ENCODE measurements at regions not wholly inside any gene's neighbourhood (a gene's known extent, or its start where the extent isn't known, plus 50 kb on each side); places are given as distances from the start of the nearest gene placed in this dataset.

DNA sequence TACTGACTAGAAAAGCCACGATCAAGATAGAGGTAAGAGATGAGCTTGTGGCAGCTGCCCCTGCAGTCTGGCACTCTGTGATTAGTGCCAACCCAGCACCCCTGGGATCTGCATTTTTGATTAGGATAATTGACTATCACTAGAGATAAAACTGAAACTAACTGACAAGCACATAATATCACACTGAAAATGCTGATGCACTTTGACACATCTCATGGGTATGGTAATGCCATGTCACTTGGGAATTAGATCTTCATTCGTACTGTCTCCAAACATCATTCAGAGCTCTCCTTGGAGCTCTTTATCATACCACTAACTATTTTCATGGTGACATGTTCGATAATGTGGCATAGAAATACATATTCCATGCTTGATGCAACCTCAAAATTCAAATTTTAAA lies 612.9 kb upstream of the BTBD3 start:
- Histone ChIP-seq H3K4me1 (ENCODE audit: control insufficient read depth in 3 of 3, insufficient read depth in 3 of 3, low read length in 3 of 3) (no peaks in the 10 kb centered on the region), H3K4me3 (ENCODE audit: low read length in 3 of 3) (no peak overlapping the region), H3K27me3 (ENCODE audit: control insufficient read depth in 3 of 3, insufficient read depth in 3 of 3, low read length in 3 of 3) (no peaks in the 10 kb centered on the region), H3K27ac (ENCODE audit: low read depth, low read length) (no peak overlapping the region), H3K36me3 (ENCODE audit: control insufficient read depth in 3 of 3, insufficient read depth in 3 of 3, low read length in 3 of 3) (no peaks in the 10 kb centered on the region), H3K9me3 (ENCODE audit: control insufficient read depth in 3 of 3, low read length in 3 of 3) (no peaks in the 10 kb centered on the region), H3K9ac (ENCODE audit: low read depth in 1 of 3, low read length in 3 of 3) (no peak overlapping the region)

DNA sequence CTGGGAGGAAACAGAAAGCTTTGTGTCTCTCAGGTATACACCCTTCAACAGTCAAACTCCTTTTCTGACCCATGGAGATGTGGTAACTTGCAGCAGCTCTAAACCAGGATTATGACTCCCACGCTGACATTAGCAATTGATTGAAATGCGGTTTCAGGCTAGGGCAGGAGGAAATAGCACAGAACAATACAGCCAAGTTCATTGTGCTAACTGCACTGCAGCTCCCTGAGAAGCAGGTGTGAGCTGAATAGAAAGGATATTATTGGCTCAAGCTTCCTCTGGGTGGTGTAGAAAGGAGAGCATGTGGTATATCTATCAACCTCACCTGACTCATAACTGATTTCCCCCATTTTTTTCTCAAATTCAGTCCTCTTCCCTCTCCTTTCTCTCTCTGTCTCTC lies 612.3 kb upstream of the BTBD3 start:
- Histone ChIP-seq H3K9me3 (ENCODE audit: control insufficient read depth in 3 of 3, low read length in 3 of 3) (no peaks in the 10 kb centered on the region), H3K4me1 (ENCODE audit: control insufficient read depth in 3 of 3, insufficient read depth in 3 of 3, low read length in 3 of 3) (no peaks in the 10 kb centered on the region), H3K9ac (ENCODE audit: low read depth in 1 of 3, low read length in 3 of 3) (no peak overlapping the region), H3K27me3 (ENCODE audit: control insufficient read depth in 3 of 3, insufficient read depth in 3 of 3, low read length in 3 of 3) (no peaks in the 10 kb centered on the region), H3K27ac (ENCODE audit: low read depth, low read length) (no peak overlapping the region), H3K4me3 (ENCODE audit: low read length in 3 of 3) (no peak overlapping the region), H3K36me3 (ENCODE audit: control insufficient read depth in 3 of 3, insufficient read depth in 3 of 3, low read length in 3 of 3) (no peaks in the 10 kb centered on the region)

DNA sequence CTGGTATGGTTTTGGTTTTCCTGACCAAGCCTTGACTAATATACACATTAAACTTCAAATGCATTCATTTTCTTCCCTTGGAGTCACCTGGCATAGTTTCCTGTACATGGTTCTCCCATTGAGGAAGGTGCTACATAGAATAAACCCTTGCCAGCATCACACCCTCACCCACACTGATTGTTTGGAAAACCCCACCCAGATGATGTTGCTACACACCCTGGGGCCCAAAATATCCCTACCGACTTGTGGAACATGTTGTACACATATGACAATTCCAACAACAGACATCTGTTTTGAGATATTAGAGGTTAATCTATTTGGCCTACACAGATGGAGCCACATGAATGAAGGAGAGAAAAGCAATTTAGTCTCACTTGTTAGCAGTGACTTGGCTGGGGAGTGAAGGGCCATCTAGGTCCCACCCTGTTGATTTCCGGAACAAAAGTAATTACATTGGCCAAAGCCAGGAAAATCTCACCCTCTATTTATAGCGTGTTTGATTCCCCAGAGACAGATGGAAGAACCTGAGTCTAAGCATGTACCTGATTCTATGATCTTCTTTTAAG lies 606.0 kb upstream of the BTBD3 start:
- no peak overlapping the region for H3K27ac ChIP-seq (ENCODE audit: low read depth, low read length)

DNA sequence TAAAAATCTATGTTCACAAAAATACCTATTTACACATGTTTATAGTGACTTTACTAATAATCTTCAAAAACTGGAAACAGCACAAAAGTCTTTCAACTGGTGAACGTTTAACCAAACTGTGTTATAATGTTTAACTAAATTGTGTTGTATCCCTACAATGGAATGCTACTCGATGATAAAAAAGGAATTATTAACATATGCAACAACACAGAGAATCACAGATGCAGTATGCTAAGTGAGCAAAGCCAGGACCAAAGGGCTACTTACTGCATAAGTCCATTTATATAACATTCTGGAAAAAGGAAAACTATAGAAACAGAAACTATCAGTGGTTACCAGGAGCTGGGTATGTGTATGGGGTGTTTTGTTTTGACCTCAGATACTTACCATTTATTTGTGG lies 602.2 kb upstream of the BTBD3 start:
- no peaks in the 10 kb centered on the region for H3K36me3 ChIP-seq (ENCODE audit: control insufficient read depth in 3 of 3, insufficient read depth in 3 of 3, low read length in 3 of 3)
- H3K9ac ChIP-seq (ENCODE audit: low read depth in 1 of 3, low read length in 3 of 3) = no peak overlapping the region
- no peaks in the 10 kb centered on the region for H3K9me3 ChIP-seq (ENCODE audit: control insufficient read depth in 3 of 3, low read length in 3 of 3)
- H3K4me3 ChIP-seq (ENCODE audit: low read length in 3 of 3) = no peak overlapping the region
- no peak overlapping the region for H3K27ac ChIP-seq (ENCODE audit: low read depth, low read length)
- H3K27me3 ChIP-seq (ENCODE audit: control insufficient read depth in 3 of 3, insufficient read depth in 3 of 3, low read length in 3 of 3) = no peaks in the 10 kb centered on the region
- no peaks in the 10 kb centered on the region for H3K4me1 ChIP-seq (ENCODE audit: control insufficient read depth in 3 of 3, insufficient read depth in 3 of 3, low read length in 3 of 3)

More for the DNA sequence above, 606.0 kb upstream of the BTBD3 start:
- H3K4me1 ChIP-seq (ENCODE audit: control insufficient read depth in 3 of 3, insufficient read depth in 3 of 3, low read length in 3 of 3) = no peaks in the 10 kb centered on the region
- H3K27me3 ChIP-seq (ENCODE audit: control insufficient read depth in 3 of 3, insufficient read depth in 3 of 3, low read length in 3 of 3) = no peaks in the 10 kb centered on the region
- no peak overlapping the region for H3K4me3 ChIP-seq (ENCODE audit: low read length in 3 of 3)
- no peaks in the 10 kb centered on the region for H3K36me3 ChIP-seq (ENCODE audit: control insufficient read depth in 3 of 3, insufficient read depth in 3 of 3, low read length in 3 of 3)
- H3K9ac ChIP-seq (ENCODE audit: low read depth in 1 of 3, low read length in 3 of 3) = no peak overlapping the region
- H3K9me3 ChIP-seq (ENCODE audit: control insufficient read depth in 3 of 3, low read length in 3 of 3) = no peaks in the 10 kb centered on the region

DNA sequence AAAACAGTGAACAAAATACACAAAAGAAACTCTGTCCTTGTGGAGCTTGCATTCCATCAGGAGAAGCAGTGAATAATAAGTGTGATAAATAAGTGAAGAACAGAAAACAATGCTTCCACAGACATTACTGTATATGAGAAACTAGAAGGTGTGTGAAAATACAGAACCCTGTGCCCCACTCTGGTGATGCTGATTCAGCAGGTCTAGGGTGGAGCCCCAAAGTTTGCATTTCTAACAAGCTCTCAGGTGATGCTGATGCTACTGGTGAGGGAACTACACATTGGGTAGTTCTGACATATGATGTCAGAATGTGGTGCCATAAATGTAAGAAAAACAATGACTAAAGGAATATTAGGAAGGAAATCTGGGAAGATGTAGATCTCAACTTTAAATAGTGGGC lies 601.4 kb upstream of the BTBD3 start:
- no peak overlapping the region for H3K27ac ChIP-seq (ENCODE audit: low read depth, low read length)

DNA sequence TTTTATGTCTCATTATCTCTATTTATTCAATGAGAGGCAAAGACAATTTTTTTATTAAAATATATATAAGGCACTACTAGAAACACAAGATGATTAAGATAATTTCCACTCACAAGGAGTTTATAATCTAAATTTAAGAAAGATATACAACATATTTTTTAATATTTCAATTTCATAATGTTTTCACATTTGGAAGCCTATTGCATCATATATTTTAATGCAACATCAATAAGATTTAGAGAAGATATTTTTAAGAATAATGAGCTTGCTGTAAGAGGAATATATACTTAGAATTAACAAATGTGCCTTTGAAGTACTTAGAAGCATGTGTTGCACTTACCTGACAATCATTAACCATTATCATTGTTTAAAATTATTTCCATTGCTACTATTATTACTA lies 597.7 kb upstream of the BTBD3 start:
- Histone ChIP-seq H3K4me3 (ENCODE audit: low read length in 3 of 3) (no peak overlapping the region), H3K9me3 (ENCODE audit: control insufficient read depth in 3 of 3, low read length in 3 of 3) (no peaks in the 10 kb centered on the region), H3K9ac (ENCODE audit: low read depth in 1 of 3, low read length in 3 of 3) (no peak overlapping the region), H3K36me3 (ENCODE audit: control insufficient read depth in 3 of 3, insufficient read depth in 3 of 3, low read length in 3 of 3) (no peaks in the 10 kb centered on the region), H3K27ac (ENCODE audit: low read depth, low read length) (no peak overlapping the region), H3K4me1 (ENCODE audit: control insufficient read depth in 3 of 3, insufficient read depth in 3 of 3, low read length in 3 of 3) (no peaks in the 10 kb centered on the region), H3K27me3 (ENCODE audit: control insufficient read depth in 3 of 3, insufficient read depth in 3 of 3, low read length in 3 of 3) (no peaks in the 10 kb centered on the region)

More for the DNA sequence above, 601.4 kb upstream of the BTBD3 start:
- Histone ChIP-seq H3K9me3 (ENCODE audit: control insufficient read depth in 3 of 3, low read length in 3 of 3) (no peaks in the 10 kb centered on the region), H3K27me3 (ENCODE audit: control insufficient read depth in 3 of 3, insufficient read depth in 3 of 3, low read length in 3 of 3) (no peaks in the 10 kb centered on the region), H3K36me3 (ENCODE audit: control insufficient read depth in 3 of 3, insufficient read depth in 3 of 3, low read length in 3 of 3) (no peaks in the 10 kb centered on the region), H3K9ac (ENCODE audit: low read depth in 1 of 3, low read length in 3 of 3) (no peak overlapping the region), H3K4me1 (ENCODE audit: control insufficient read depth in 3 of 3, insufficient read depth in 3 of 3, low read length in 3 of 3) (no peaks in the 10 kb centered on the region), H3K4me3 (ENCODE audit: low read length in 3 of 3) (no peak overlapping the region)

DNA sequence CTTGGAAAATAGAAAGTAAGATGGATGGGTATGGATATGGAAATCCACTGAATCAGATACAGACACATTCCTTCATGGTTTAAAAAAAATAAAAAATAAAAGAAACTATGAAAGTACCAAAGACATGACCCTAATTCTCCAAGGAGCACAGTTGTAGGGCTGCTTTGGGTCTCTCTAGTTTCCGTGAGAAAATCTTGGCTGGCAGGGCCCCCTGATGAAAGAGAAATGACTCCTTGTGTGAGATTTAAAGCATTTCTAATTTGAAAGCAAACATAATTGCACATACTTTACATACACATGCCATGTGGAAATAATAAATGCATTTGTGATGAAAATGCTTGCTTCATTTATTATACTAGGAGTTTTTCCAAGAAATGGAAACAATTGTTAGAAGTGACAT lies 593.9 kb upstream of the BTBD3 start:
- H3K27me3 ChIP-seq (ENCODE audit: control insufficient read depth in 3 of 3, insufficient read depth in 3 of 3, low read length in 3 of 3) = no peaks in the 10 kb centered on the region

DNA sequence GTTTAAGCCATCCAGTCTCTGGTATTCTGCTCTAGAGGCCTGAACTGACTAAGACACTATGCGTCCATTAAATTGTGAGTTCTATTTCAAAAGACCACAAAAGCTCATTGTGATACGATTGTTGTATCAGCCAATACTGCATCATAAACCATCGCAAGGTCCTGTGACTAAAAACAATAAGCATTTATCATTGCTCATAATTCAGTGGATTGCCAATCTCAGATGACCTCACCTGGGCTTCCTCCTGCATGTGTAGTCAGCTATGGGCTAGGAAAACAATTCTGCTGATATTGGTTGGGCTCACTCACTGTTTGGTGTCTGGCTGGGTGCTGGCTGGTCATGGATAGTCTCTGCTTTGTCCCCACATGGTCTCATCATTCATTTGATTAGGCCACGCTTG lies 592.7 kb upstream of the BTBD3 start:
- no peaks in the 10 kb centered on the region for H3K36me3 ChIP-seq (ENCODE audit: control insufficient read depth in 3 of 3, insufficient read depth in 3 of 3, low read length in 3 of 3)
- no peaks in the 10 kb centered on the region for H3K27me3 ChIP-seq (ENCODE audit: control insufficient read depth in 3 of 3, insufficient read depth in 3 of 3, low read length in 3 of 3)
- H3K4me1 ChIP-seq (ENCODE audit: control insufficient read depth in 3 of 3, insufficient read depth in 3 of 3, low read length in 3 of 3) = no peaks in the 10 kb centered on the region
- H3K9ac ChIP-seq (ENCODE audit: low read depth in 1 of 3, low read length in 3 of 3) = no peak overlapping the region
- H3K4me3 ChIP-seq (ENCODE audit: low read length in 3 of 3) = no peak overlapping the region
- H3K9me3 ChIP-seq (ENCODE audit: control insufficient read depth in 3 of 3, low read length in 3 of 3) = no peaks in the 10 kb centered on the region
- H3K27ac ChIP-seq (ENCODE audit: low read depth, low read length) = no peak overlapping the region

More for the DNA sequence above, 593.9 kb upstream of the BTBD3 start:
- Histone ChIP-seq H3K9me3 (ENCODE audit: control insufficient read depth in 3 of 3, low read length in 3 of 3) (no peaks in the 10 kb centered on the region), H3K9ac (ENCODE audit: low read depth in 1 of 3, low read length in 3 of 3) (no peak overlapping the region), H3K4me3 (ENCODE audit: low read length in 3 of 3) (no peak overlapping the region), H3K4me1 (ENCODE audit: control insufficient read depth in 3 of 3, insufficient read depth in 3 of 3, low read length in 3 of 3) (no peaks in the 10 kb centered on the region), H3K27ac (ENCODE audit: low read depth, low read length) (no peak overlapping the region), H3K36me3 (ENCODE audit: control insufficient read depth in 3 of 3, insufficient read depth in 3 of 3, low read length in 3 of 3) (no peaks in the 10 kb centered on the region)

DNA sequence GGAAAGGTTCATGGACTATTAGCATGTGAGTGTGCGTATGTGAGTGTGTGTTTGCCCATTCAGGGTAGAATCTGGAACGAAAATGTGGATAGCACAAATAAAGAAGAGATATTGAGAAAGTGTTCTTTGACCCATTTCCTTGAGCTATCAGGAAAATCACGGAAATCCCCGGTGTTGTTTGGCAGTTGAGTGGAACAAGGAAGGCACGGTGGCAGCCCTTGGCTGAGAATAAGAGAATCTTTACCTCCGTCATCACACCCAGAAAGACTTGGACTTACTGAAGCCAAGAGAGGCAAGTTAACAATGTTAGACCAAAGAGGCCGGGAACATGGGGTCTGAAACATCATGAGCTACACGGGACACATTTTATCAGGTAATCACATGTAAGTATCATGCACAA lies 588.9 kb upstream of the BTBD3 start:
- H3K9me3 ChIP-seq (ENCODE audit: control insufficient read depth in 3 of 3, low read length in 3 of 3) = no peaks in the 10 kb centered on the region
- H3K4me1 ChIP-seq (ENCODE audit: control insufficient read depth in 3 of 3, insufficient read depth in 3 of 3, low read length in 3 of 3) = peaks cover 0 to 4% (median 2%) of the 10 kb centered on the region in 3 donors
- H3K9ac ChIP-seq (ENCODE audit: low read depth in 1 of 3, low read length in 3 of 3) = no peak overlapping the region
- no peak overlapping the region for H3K4me3 ChIP-seq (ENCODE audit: low read length in 3 of 3)
- H3K27me3 ChIP-seq (ENCODE audit: control insufficient read depth in 3 of 3, insufficient read depth in 3 of 3, low read length in 3 of 3) = no peaks in the 10 kb centered on the region
- H3K27ac ChIP-seq (ENCODE audit: low read depth, low read length) = no peak overlapping the region
- no peaks in the 10 kb centered on the region for H3K36me3 ChIP-seq (ENCODE audit: control insufficient read depth in 3 of 3, insufficient read depth in 3 of 3, low read length in 3 of 3)

DNA sequence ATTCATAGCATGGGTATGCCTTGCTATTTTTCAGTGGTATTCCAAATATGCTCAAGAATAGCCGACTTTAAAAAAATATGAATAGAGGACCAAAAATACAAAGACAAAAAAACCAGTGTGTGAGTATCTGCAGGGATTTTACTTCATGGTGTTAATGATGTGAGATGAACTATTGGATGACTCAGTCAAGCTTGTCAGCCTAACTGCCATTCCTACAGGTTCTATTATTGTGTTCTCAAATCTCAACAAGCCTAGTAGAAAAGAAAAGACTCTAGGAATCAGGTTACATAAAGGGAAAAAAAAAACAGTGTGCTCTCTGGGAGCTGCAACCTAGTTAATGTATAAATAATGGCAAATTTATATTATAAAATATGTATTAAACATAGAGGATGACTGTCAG lies 588.4 kb upstream of the BTBD3 start:
- Histone ChIP-seq H3K4me3 (ENCODE audit: low read length in 3 of 3) (no peak overlapping the region), H3K36me3 (ENCODE audit: control insufficient read depth in 3 of 3, insufficient read depth in 3 of 3, low read length in 3 of 3) (no peaks in the 10 kb centered on the region), H3K9me3 (ENCODE audit: control insufficient read depth in 3 of 3, low read length in 3 of 3) (no peaks in the 10 kb centered on the region), H3K9ac (ENCODE audit: low read depth in 1 of 3, low read length in 3 of 3) (no peak overlapping the region), H3K4me1 (ENCODE audit: control insufficient read depth in 3 of 3, insufficient read depth in 3 of 3, low read length in 3 of 3) (peaks cover 0 to 4% (median 2%) of the 10 kb centered on the region in 3 donors), H3K27me3 (ENCODE audit: control insufficient read depth in 3 of 3, insufficient read depth in 3 of 3, low read length in 3 of 3) (no peaks in the 10 kb centered on the region), H3K27ac (ENCODE audit: low read depth, low read length) (no peak overlapping the region)

DNA sequence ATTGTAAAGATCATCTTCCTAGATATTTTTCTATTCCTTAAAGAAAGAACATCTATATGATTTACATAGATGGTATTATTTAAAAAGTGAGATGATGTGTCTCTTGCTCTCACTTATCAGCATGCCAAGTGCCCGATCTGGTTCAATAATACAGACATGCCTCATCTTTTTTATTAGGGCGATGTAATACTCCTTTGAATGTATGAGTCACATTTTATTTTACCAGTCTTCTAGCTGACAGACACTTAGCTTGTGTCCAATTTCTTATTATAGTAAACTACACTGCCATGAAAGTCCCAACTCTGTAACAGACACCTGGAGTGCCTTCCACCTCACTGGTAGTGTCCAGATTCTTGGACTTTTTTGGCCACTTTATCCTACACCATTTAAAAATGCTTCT lies 586.6 kb upstream of the BTBD3 start:
- H3K9me3 ChIP-seq (ENCODE audit: control insufficient read depth in 3 of 3, low read length in 3 of 3) = no peaks in the 10 kb centered on the region
- no peak overlapping the region for H3K9ac ChIP-seq (ENCODE audit: low read depth in 1 of 3, low read length in 3 of 3)
- no peak overlapping the region for H3K4me3 ChIP-seq (ENCODE audit: low read length in 3 of 3)
- peaks cover 0 to 4% (median 2%) of the 10 kb centered on the region in 3 donors for H3K4me1 ChIP-seq (ENCODE audit: control insufficient read depth in 3 of 3, insufficient read depth in 3 of 3, low read length in 3 of 3)
- no peaks in the 10 kb centered on the region for H3K36me3 ChIP-seq (ENCODE audit: control insufficient read depth in 3 of 3, insufficient read depth in 3 of 3, low read length in 3 of 3)
- no peak overlapping the region for H3K27ac ChIP-seq (ENCODE audit: low read depth, low read length)
- H3K27me3 ChIP-seq (ENCODE audit: control insufficient read depth in 3 of 3, insufficient read depth in 3 of 3, low read length in 3 of 3) = no peaks in the 10 kb centered on the region

Data from skeletal muscle tissue (tissue), 3 donors.